ENCODE measurements at regions not wholly inside any gene's neighbourhood (a gene's known extent, or its start where the extent isn't known, plus 50 kb on each side); places are given as distances from the start of the nearest gene placed in this dataset.

- Histone ChIP-seq H3K4me3 (ENCODE audit: insufficient read depth, low read depth, low read length) (no peak overlapping the region), H2AK5ac (ENCODE audit: low read depth, low read length) (no peak overlapping the region), H2BK5ac (ENCODE audit: low read depth, low read length, poor library complexity, severe bottlenecking) (no peak overlapping the region), H4K5ac (ENCODE audit: low read depth, low read length) (no peak overlapping the region), H4K91ac (ENCODE audit: insufficient read depth, low read depth, low read length) (no peak overlapping the region), H3K4me2 (ENCODE audit: low read depth, low read length) (no peak overlapping the region), H2BK15ac (ENCODE audit: low read depth, low read length) (no peak overlapping the region), H3K36me3 (ENCODE audit: control insufficient read depth, insufficient read depth, low read length) (no peaks in the 10 kb centered on the region), H3K27ac (ENCODE audit: insufficient read depth, low read length) (no peak overlapping the region), H3K14ac (replicated peaks; ENCODE audit: low read depth, low read length) (no peak overlapping the region), H3K9me3 (ENCODE audit: control insufficient read depth, insufficient read depth, low read length) (no peaks in the 10 kb centered on the region), H4K20me1 (ENCODE audit: insufficient read depth, low read length) (no peaks in the 10 kb centered on the region), H3K9me1 (ENCODE audit: insufficient read depth, low read length) (no peaks in the 10 kb centered on the region), H2AK9ac (replicated peaks; ENCODE audit: low read depth, low read length, poor library complexity) (no peak overlapping the region), H3K27me3 (ENCODE audit: control insufficient read depth, insufficient read depth, low read length) (no peaks in the 10 kb centered on the region), H2BK20ac (ENCODE audit: low read depth, low read length) (no peak overlapping the region), H4K8ac (ENCODE audit: low read depth in 2 of 2, low read length in 2 of 2) (no peak overlapping the region), H3K56ac (ENCODE audit: extremely low read depth, insufficient read depth, low read length) (no peak overlapping the region), H3K4ac (ENCODE audit: low read depth, low read length) (no peak overlapping the region), H3K23ac (ENCODE audit: low read depth, low read length) (no peak overlapping the region), H3K79me1 (ENCODE audit: low read depth in 1 of 2, low read length in 2 of 2) (no peaks in the 10 kb centered on the region), H3K4me1 (ENCODE audit: control insufficient read depth, insufficient read depth, low read length) (no peaks in the 10 kb centered on the region), H2BK120ac (ENCODE audit: low read depth, low read length) (no peak overlapping the region), H3K18ac (ENCODE audit: low read depth, low read length) (no peak overlapping the region), H3K9ac (ENCODE audit: low read depth, low read length) (no peak overlapping the region), H2AFZ (replicated peaks; ENCODE audit: low read length, poor library complexity) (no peak overlapping the region)
- intact Hi-C loops (cut with micrococcal nuclease) = no loop called here
- in situ Hi-C loops (cut with MboI; ENCODE audit: low sequenced_read_pairs) = no loop called here
- CTCF ChIA-PET = no interaction called here
- no peak for TF ChIP-seq RAD21 (IDR thresholded peaks at IDR 0.05; ENCODE audit: low read length)
- no peak for TF ChIP-seq ELK1 (IDR thresholded peaks at IDR 0.05; ENCODE audit: borderline replicate concordance, low read depth, low read length)
- no peak for TF ChIP-seq CEBPB (IDR thresholded peaks at IDR 0.05; ENCODE audit: low read depth, low read length)
- TF ChIP-seq CHD1 (IDR thresholded peaks at IDR 0.05; ENCODE audit: low read depth, low read length) = no peak
- TF ChIP-seq POLR2A (IDR thresholded peaks at IDR 0.05; ENCODE audit: low read depth, low read length) = no peak
- TF ChIP-seq MAZ (IDR thresholded peaks at IDR 0.05; ENCODE audit: borderline replicate concordance, low read depth, low read length) = no peak
- no peak for TF ChIP-seq MAFK (IDR thresholded peaks at IDR 0.05; ENCODE audit: low read depth, low read length)
- TF ChIP-seq USF2 (IDR thresholded peaks at IDR 0.05; ENCODE audit: low read depth, low read length) = no peak
- TF ChIP-seq MXI1 (IDR thresholded peaks at IDR 0.05; ENCODE audit: borderline replicate concordance, low read depth, low read length) = no peak
- no peak for TF ChIP-seq NFE2L2 (IDR thresholded peaks at IDR 0.05; ENCODE audit: low read depth, low read length)
- TF ChIP-seq RCOR1 (IDR thresholded peaks at IDR 0.05; ENCODE audit: insufficient replicate concordance, low read length) = no peak
- no peak for TF ChIP-seq BHLHE40 (IDR thresholded peaks at IDR 0.05; ENCODE audit: low read depth, low read length)
- no peak for TF ChIP-seq CTCF (conservative IDR thresholded peaks at IDR 0.05; ENCODE audit: low read depth, low read length)
- POLR2A ChIA-PET (ENCODE audit: unreplicated experiment) = no interaction called here
- no peak for DNase-seq
- WGBS, 2 experiments (ENCODE audit: extremely low coverage in 2 of 2, insufficient read length in 1 of 2) = no CpG with 5 or more reads among the region's 2 CpGs
- ATAC-seq (ENCODE audit: low read depth) = no peak
- dilution Hi-C loops (cut with HindIII; ENCODE audit: low sequenced_read_pairs, unreplicated experiment) = no loop called here
- no TSS peak for BruUV-seq (replicated peaks)
Measured at GRCh38 chr12:70989232-70989631, 68.7 kb upstream of the PTPRR start.

Data from IMR-90 (cell line).